HAP-1 (cell line): ENCODE measurements at regions not wholly inside any gene's neighbourhood (a gene's known extent, or its start where the extent isn't known, plus 50 kb on each side); places are given as distances from the start of the nearest gene placed in this dataset.

Experiments
- DNase-seq, 2 experiments: peaks; one replicate each; pipeline ENCODE4 v3.0.0-alpha.2; 2016 to 2020; ENCODE audit warnings: low spot score in 2 of 2
- H3K27me3 ChIP-seq: fragments of 250-450 bp; sonication (Bioruptor Pico); 2 replicates; pipeline ENCODE4 v1.5.1; 2020; ENCODE audit warnings: low read depth, mild to moderate bottlenecking, moderate library complexity
- H3K36me3 ChIP-seq: fragments of 250-450 bp; sonication (Bioruptor Pico); replicated peaks from 2 replicates; pipeline ENCODE4 v1.5.1; 2020; ENCODE audit warnings: mild to moderate bottlenecking
- H3K4me1 ChIP-seq: fragments of 250-450 bp; sonication (Bioruptor Pico); 2 replicates; pipeline ENCODE4 v1.5.1; 2020; ENCODE audit warnings: mild to moderate bottlenecking
- H3K4me3 ChIP-seq: fragments of 250-450 bp; sonication (Bioruptor Pico); 2 replicates; pipeline ENCODE4 v1.5.1; 2020; ENCODE audit warnings: mild to moderate bottlenecking, moderate library complexity
- H3K9me3 ChIP-seq: fragments of 250-450 bp; sonication (Bioruptor Pico); 2 replicates; pipeline ENCODE4 v1.5.1; 2020; ENCODE audit warnings: mild to moderate bottlenecking, moderate library complexity
- in situ Hi-C: fragments of 300-500 bp; cut with MboI; formaldehyde crosslinking; loops from 3 replicates; pipeline ENCODE4 v1.14.3; 2020; ENCODE audit warnings: low sequenced_read_pairs, inconsistent platforms, mixed read lengths

DNA sequence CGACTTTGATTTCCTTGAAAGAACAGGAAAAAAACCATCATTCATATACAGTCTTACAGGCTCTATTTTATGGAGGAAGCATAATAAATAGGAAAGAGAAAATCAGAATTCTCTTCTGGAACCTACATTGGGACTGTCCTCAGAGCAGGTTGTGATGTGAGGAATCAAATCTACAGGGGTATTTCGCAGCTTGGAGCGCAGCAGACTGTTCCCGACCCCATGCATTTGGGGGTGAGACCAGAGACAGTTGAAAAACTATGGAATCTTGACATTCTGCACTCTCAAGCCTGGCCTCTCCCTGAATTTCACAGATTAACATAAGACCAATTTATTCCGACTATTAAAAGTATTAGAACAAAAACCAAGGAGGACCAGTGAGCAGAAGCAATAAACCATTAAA, 93.3 kb upstream of the PRSS58 start:
- DNase-seq: no peak
- no peaks in the 10 kb centered on the region for H3K9me3 ChIP-seq
- in situ Hi-C loops: no loop called here
- no peaks in the 10 kb centered on the region for H3K36me3 ChIP-seq
- no peak overlapping the region for H3K4me3 ChIP-seq
- no peaks in the 10 kb centered on the region for H3K27me3 ChIP-seq
- H3K4me1 ChIP-seq: no peaks in the 10 kb centered on the region

DNA sequence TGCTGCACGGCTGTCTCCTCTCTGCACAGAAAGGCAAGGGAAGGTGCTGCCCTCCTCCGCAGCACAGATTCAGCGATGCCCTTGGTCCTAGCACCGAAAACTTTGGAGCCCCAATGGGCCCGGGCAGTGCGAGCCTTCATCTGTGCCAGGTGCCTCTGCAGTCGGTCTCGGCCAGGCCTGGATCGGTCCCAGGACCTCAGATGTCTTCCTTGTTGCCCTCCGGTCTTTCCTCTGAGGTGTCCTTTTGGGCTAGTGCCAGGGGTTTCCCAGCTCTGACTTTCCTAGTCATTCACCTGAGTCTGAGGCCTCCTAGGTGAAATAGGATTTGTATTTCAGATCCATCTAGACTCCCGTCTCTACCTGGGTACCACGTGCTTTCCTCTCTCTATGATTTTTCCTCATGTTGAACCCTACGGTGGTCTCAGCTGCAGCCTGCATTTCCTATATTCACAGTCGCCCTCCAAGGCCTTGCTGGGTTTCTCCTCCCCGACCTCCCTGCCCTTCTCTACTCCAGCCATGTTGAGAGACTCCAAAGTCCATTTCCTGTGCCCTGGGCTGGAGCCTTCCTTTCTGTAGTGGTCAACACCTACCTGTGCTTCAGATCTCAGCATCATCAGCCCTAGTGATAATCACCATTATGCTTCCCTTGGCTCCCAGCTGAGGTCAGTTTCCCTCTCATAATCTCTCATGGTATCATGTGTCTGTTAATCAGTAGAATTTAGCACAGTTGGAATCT, 92.0 kb upstream of the PRSS58 start:
- Histone ChIP-seq H3K4me3 (no peak overlapping the region), H3K9me3 (no peaks in the 10 kb centered on the region), H3K36me3 (no peaks in the 10 kb centered on the region), H3K27me3 (no peaks in the 10 kb centered on the region), H3K4me1 (no peaks in the 10 kb centered on the region)
- no peak for DNase-seq
- in situ Hi-C loops: no loop called here

DNA sequence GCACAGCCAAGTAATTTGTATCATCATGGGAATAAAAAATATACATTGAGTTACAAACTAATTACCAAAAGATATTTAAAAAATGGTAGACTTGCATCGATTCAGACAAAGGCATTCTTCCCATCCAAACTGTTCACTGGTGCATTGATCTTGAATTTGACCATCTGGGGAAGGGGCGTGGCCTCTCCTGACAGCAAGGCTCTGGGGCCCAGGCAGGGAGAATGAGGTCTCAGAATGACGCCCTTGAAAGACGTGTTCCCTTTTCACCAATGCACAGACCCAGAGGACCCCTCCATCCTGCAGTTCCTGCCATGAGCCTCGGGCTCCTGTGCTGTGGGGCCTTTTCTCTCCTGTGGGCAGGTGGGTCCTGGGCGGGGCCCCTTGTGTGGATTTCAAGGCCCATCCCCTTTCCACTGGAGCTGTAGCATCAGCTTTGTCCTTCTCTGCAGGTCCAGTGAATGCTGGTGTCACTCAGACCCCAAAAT, 91.1 kb upstream of the PRSS58 start:
- Histone ChIP-seq H3K27me3 (no peaks in the 10 kb centered on the region), H3K9me3 (no peaks in the 10 kb centered on the region), H3K4me3 (no peak overlapping the region), H3K36me3 (no peaks in the 10 kb centered on the region), H3K4me1 (no peaks in the 10 kb centered on the region)
- in situ Hi-C loops: no loop called here
- DNase-seq: no peak

DNA sequence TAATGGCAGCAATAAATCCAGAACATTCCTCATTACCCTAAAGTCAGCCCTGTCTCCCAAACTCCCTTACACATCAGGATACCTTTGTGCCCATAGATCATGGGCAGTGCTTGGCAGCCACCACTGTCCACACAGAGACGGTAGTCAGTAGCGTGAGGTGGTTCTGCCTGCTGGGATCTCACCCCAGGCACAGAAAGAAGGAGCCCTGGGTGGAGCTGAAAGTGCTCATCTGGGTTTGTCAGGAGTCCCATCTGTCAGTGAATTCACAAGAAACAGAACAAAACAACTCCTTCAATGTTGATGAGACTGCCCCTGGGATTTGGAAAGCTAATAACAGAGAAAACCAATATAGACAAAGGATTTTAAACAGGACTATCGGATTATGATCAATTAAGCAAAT, 90.2 kb upstream of the PRSS58 start:
- DNase-seq: no peak
- H3K36me3 ChIP-seq: no peaks in the 10 kb centered on the region
- in situ Hi-C loops: no loop called here
- H3K9me3 ChIP-seq: no peaks in the 10 kb centered on the region
- no peaks in the 10 kb centered on the region for H3K4me1 ChIP-seq
- no peaks in the 10 kb centered on the region for H3K27me3 ChIP-seq
- H3K4me3 ChIP-seq: no peak overlapping the region

DNA sequence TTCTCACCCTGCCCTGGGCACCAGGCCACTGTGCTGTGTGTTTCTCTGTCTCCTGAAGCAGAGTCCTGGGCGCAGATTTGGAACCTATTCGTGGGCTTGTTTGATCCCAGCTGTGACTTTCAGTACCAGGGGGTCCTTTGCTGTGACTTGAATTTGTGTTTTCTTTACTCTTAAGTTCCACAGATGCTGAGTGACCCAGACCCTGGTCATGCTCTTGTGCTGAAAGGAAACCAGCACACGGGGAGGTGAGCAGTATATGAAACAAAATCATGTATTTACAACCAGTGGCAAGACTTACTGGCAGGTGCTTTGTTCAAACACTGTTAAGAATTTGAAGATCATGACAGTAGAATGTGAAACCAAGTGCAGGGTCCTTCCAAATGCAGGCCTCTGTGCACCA, 89.2 kb upstream of the PRSS58 start:
- no peaks in the 10 kb centered on the region for H3K27me3 ChIP-seq
- no peaks in the 10 kb centered on the region for H3K36me3 ChIP-seq
- in situ Hi-C loops: no loop called here
- no peak for DNase-seq
- no peaks in the 10 kb centered on the region for H3K9me3 ChIP-seq
- H3K4me1 ChIP-seq: no peaks in the 10 kb centered on the region
- no peak overlapping the region for H3K4me3 ChIP-seq

DNA sequence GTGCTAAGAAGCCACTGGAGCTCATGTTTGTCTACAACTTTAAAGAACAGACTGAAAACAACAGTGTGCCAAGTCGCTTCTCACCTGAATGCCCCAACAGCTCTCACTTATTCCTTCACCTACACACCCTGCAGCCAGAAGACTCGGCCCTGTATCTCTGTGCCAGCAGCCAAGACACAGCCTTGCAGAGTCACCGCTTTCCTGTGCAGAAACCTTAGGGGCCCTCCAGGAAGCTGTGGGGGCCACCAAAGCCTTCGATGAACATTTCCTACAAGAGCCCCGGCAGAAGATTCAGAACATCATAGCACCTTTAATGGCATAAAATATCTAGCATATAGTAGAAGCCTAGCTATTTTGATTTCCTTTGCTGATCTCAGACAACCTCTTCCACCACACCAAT, 88.0 kb upstream of the PRSS58 start:
- H3K4me1 ChIP-seq: no peaks in the 10 kb centered on the region
- in situ Hi-C loops: no loop called here

DNA sequence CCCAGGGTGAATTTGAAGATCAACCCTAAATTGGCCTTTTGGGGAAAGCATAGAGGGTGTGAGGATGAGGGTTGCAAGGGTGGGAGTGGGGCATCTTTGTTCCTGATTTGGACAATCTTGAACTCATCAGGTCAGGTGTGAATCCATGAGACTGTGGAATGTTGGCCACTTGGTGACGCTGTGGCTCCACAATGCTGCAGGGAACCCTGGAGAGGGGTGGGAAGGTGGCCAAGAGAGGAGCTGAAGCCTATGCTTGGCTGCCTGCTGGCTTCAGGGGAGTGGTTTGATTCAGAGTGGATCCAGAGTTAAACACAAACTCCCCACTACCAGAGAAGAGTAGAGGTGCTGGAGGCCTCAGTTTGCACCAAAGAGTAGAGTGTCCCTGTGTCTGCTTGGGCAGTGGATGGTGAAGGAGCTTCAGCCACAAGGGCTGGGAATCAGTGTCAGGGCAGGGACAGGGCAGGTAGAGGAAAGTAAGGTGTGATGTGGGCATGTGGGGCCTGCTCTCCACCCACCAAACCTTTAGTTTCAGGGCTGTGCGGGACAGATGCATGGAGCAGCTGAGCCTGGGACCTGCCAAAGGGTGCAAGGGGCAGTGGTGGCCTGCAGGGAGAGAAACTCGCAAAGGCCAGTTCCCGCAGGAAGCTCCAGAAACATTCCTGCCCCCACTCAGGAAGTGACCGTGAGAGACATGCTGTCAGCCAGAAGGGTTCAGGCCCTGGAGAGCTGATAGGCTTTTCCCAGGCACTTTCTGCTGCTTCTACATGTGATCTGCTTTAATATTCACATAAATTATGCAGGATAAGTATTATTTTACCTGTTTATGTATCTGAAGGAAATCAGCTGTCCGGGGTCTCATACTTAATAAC, 81.0 kb upstream of the PRSS58 start:
- peak; percentile 5 to 40 for DNase-seq
- H3K9me3 ChIP-seq: no peaks in the 10 kb centered on the region
- in situ Hi-C loops: no loop called here
- H3K36me3 ChIP-seq: no peaks in the 10 kb centered on the region
- H3K27me3 ChIP-seq: no peaks in the 10 kb centered on the region
- no peaks in the 10 kb centered on the region for H3K4me1 ChIP-seq
- H3K4me3 ChIP-seq: no peak overlapping the region

More for the DNA sequence above, 88.0 kb upstream of the PRSS58 start:
- Histone ChIP-seq H3K9me3 (no peaks in the 10 kb centered on the region), H3K4me3 (no peak overlapping the region), H3K36me3 (no peaks in the 10 kb centered on the region), H3K27me3 (no peaks in the 10 kb centered on the region)
- DNase-seq: no peak

DNA sequence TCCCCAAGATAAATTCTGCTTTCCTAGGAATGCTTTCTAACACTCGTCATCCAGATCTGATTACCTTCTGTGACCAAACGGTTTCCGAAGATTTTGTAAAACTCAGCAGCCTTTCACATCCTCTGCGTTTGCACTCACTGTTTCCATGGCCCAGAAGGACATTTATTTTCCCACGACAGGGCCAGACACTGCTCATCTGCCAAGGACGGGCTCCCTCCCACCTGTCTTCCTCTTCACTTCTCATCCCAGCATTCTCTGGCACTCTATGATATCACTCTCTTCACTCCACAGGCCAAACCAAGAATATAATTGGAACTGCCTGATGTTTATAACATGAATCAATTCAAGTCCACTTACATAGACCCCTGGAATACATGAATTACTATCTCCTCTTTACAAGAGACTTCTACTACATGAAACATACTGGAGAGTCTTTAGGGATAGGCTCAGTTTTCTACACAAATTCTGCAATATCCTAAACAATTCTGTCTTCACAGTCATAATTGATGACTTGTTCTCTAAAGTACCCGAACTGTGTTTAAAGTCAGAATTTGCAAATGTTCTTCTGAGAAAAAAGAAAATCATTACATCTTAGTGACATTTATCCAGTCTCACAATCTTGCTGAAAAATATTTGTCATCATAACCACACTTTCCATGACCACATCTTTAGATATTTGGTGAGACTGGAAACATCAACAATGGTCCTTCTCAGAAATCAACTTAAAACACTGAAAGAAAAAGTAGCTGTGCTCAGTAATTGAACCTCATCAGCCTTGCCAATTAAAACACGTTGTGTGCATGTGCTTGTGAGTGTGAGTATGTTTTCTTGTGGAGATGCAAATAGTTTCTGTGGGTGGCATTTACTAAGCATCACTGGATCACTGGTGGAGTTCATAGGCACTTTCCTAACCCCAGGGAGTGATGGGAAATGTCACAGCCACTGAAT, 79.5 kb upstream of the PRSS58 start:
- in situ Hi-C loops: no loop called here

DNA sequence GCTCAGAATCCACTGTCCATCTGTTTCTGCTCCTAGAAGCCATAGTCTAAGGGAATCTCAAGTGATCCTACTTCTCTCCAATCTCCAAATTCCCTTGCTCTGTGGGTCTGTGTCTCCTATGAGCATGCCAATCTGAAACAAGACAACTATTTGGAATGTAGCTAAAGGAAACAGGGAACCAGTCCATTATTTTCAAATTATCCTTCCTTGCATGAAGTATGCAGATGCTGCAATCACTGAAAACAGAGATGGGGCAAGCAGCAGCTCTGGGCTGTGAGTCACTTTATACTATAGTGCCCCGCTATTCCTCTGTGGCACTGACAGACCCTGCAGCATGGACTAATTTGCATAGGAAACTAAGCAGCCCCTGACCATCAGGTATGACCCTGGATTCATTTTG, 76.9 kb upstream of the PRSS58 start:
- no peak for DNase-seq
- Histone ChIP-seq H3K4me3 (no peak overlapping the region), H3K36me3 (no peaks in the 10 kb centered on the region), H3K9me3 (no peaks in the 10 kb centered on the region), H3K4me1 (no peaks in the 10 kb centered on the region), H3K27me3 (no peaks in the 10 kb centered on the region; the same call in 1 of the 2 replicates)
- in situ Hi-C loops: no loop called here

More for the DNA sequence above, 79.5 kb upstream of the PRSS58 start:
- Histone ChIP-seq H3K9me3 (no peaks in the 10 kb centered on the region), H3K4me3 (no peak overlapping the region), H3K4me1 (no peaks in the 10 kb centered on the region), H3K36me3 (no peaks in the 10 kb centered on the region), H3K27me3 (no peaks in the 10 kb centered on the region; the same call in 1 of the 2 replicates)
- DNase-seq: no peak

DNA sequence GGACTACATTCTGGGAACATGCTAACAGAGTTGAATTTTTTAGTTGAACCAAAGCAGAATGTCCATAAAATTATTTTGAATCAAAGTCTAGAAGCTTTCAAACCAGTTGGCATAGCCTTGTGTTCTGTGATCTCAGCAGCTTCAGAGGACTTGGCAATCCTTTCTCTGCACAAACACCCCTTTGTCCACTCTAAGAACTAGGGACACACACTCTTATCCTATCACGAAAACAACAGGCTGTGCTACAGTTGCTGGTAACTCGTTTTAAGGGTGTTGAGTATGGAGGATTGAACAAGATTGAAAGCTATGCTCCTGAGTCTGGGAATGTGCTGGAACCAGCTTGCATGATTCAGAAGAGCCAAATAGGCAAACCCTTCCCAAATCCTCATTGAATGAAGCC, 76.4 kb upstream of the PRSS58 start:
- no peaks in the 10 kb centered on the region; the same call in 1 of the 2 replicates for H3K27me3 ChIP-seq
- no peaks in the 10 kb centered on the region for H3K36me3 ChIP-seq
- no peak for DNase-seq
- H3K4me3 ChIP-seq: no peak overlapping the region
- in situ Hi-C loops: no loop called here
- no peaks in the 10 kb centered on the region for H3K4me1 ChIP-seq
- no peaks in the 10 kb centered on the region for H3K9me3 ChIP-seq

DNA sequence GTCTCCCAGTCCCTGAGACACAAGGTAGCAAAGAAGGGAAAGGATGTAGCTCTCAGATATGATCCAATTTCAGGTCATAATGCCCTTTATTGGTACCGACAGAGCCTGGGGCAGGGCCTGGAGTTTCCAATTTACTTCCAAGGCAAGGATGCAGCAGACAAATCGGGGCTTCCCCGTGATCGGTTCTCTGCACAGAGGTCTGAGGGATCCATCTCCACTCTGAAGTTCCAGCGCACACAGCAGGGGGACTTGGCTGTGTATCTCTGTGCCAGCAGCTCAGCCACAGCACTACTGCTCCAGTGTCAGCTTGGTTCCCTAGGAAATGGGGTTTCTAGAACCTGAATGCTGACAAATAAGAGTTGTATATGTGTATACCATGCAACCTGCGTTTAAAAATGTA, 74.6 kb upstream of the PRSS58 start:
- Histone ChIP-seq H3K4me3 (no peak overlapping the region), H3K4me1 (no peaks in the 10 kb centered on the region), H3K27me3 (no peaks in the 10 kb centered on the region; the same call in 1 of the 2 replicates), H3K9me3 (no peaks in the 10 kb centered on the region), H3K36me3 (no peaks in the 10 kb centered on the region)
- in situ Hi-C loops: no loop called here
- no peak for DNase-seq

DNA sequence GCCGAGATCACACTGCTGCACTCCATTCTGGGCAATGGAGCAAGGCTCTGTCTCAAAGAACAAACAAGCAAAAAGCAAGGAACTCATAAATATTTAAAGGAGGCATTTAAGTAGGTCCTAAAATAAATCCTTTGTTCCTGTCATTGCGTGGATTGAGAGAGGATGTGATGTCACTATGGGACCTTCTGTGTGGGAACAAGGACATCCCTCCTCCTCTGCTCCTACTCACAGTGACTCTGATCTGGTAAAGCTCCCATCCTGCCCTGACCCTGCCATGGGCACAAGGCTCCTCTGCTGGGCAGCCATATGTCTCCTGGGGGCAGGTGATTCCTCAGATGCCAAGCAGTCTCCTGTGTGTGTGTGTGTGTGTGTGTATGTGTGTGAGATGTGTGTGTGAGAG, 74.1 kb upstream of the PRSS58 start:
- in situ Hi-C loops: no loop called here
- no peaks in the 10 kb centered on the region for H3K9me3 ChIP-seq
- DNase-seq: no peak
- no peak overlapping the region for H3K4me3 ChIP-seq
- H3K36me3 ChIP-seq: no peaks in the 10 kb centered on the region
- no peaks in the 10 kb centered on the region; the same call in 1 of the 2 replicates for H3K27me3 ChIP-seq
- H3K4me1 ChIP-seq: no peaks in the 10 kb centered on the region

DNA sequence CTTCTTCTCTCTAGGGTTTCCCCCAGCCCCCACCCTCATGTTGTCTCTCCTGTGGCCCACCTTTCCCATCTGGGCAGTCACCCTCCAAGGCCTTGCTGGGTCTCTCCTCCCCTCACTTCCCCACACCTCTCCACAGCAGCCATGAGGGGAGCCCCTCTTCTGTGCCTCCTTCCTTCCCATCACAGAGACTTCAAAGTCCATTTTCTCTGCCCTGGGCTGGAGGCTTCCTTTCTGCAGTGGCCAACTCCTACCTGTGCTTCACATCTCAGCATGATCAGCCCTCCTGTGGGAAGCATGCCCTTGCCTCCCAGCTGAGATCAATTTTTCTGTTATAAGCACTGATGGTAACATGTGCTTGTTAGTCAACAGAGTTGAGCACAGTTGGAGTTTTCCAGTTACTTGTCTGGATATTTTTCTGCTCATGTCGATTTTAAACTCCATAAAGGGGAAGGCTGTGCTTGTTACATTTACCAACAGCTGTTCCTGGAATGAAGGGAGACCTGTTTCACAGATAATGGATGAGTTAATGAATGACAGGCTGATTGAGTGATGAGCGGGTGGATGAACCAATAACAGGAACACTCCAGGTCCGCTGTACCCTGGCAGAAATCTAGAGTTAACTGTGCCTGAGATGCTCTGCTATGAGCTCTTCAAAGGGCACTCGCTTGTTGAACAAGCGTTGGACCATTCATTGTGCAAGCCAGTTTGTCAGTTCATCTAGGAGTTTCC, 71.4 kb upstream of the PRSS58 start:
- in situ Hi-C loops: no loop called here
- Histone ChIP-seq H3K27me3 (no peaks in the 10 kb centered on the region; the same call in 1 of the 2 replicates), H3K9me3 (no peaks in the 10 kb centered on the region), H3K36me3 (no peaks in the 10 kb centered on the region), H3K4me3 (no peak overlapping the region), H3K4me1 (no peaks in the 10 kb centered on the region)
- DNase-seq: no peak
